GM10248 (cell line): ENCODE measurements at regions not wholly inside any gene's neighbourhood (a gene's known extent, or its start where the extent isn't known, plus 50 kb on each side); places are given as distances from the start of the nearest gene placed in this dataset.

Experiments
- CTCF ChIA-PET: fragments of 300-600 bp; sonication (Branson Sonifier 250); formaldehyde crosslinking; extraction: SDS; loops from one replicate; lab custom pipeline; 2021; ENCODE audit warnings: antibody characterized with exemption; lab: Yijun Ruan, JAX
- POLR2A ChIA-PET: fragments of 350-650 bp; sonication (Branson Sonifier 250); formaldehyde crosslinking; extraction: SDS; loops from one replicate; lab custom pipeline; 2020; ENCODE audit warnings: antibody characterized with exemption; lab: Yijun Ruan, JAX
- DNase-seq: peaks from one replicate; pipeline ENCODE4 v3.0.0; 2012; ENCODE audit errors: extremely low spot score
- TF ChIP-seq, protein P1 (sequence below): IDR thresholded peaks from 2 replicates; pipeline ENCODE4 v1.5.1; 2012; ENCODE audit warnings: mild to moderate bottlenecking, low read depth; ENCODE audit errors: extremely low read depth, missing control alignments, control extremely low read depth

DNA sequence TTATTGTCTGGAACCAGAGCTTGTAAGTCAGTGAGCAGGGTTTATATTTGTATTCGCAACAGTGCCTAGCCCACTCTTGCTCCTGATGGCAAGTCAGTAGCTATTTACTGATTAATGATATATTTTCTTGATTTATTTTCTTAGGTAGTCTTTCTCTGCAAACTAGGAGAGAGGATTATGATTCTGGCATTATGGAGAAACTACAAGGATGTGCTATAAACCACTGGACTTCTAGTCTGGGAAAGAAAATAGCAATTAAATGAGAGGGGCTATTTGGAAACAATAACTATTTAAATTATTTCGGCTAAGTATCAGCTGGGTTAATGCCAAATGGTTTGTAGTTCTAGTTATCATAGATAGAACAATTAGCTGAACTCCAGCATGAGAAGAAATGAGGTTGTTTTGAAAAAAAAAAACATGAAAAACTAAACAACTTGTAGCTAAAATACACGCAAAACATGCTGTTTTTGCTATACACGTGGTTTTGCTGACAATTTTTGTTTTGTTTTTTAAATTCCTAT, 304.9 kb upstream of the TCF21 start:
- CTCF ChIA-PET: interaction anchor here (1.0 kb wide), 1 partner anchor 514 kb away, joined by 3 read pairs; no protein-coding TSS in a partner anchor
- no peak for DNase-seq
- POLR2A ChIA-PET: no interaction called here
- TF ChIP-seq, protein P1, sequence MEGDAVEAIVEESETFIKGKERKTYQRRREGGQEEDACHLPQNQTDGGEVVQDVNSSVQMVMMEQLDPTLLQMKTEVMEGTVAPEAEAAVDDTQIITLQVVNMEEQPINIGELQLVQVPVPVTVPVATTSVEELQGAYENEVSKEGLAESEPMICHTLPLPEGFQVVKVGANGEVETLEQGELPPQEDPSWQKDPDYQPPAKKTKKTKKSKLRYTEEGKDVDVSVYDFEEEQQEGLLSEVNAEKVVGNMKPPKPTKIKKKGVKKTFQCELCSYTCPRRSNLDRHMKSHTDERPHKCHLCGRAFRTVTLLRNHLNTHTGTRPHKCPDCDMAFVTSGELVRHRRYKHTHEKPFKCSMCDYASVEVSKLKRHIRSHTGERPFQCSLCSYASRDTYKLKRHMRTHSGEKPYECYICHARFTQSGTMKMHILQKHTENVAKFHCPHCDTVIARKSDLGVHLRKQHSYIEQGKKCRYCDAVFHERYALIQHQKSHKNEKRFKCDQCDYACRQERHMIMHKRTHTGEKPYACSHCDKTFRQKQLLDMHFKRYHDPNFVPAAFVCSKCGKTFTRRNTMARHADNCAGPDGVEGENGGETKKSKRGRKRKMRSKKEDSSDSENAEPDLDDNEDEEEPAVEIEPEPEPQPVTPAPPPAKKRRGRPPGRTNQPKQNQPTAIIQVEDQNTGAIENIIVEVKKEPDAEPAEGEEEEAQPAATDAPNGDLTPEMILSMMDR: no peak

DNA sequence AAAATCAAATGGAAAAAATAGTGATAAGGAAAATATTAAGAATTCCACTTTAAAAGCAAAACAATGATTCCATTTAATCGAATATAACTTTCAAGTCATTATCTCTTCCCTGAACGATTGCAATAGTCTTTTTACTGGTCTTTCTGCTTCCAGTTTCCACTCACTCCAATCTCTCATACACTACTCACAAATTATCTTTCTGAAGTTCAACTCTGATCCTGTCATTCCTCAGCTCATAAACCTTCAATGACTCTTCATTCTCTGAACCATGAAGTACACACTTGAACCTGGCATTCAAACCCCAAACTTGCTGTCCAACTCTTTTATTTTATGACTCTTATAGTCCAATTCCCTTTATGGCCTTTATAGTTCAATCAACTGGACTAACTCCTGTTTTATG, 304.1 kb upstream of the TCF21 start:
- ChIA-PET POLR2A (no interaction called here), CTCF (no interaction called here)
- TF ChIP-seq, protein P1: no peak
- no peak for DNase-seq

GRCh38 chr6:133585978-133586377, 302.9 kb upstream of the TCF21 start:
- ChIA-PET POLR2A (no interaction called here), CTCF (interaction anchor here (1.4 kb wide), 1 partner anchor 16 kb away, joined by 3 read pairs; no protein-coding TSS in a partner anchor)
- no peak for DNase-seq
- TF ChIP-seq, protein P1: no peak

- TF ChIP-seq, protein P1: no peak
- ChIA-PET CTCF (no interaction called here), POLR2A (no interaction called here)
- DNase-seq: no peak
Observed at GRCh38 chr6:133587546-133588160, 301.3 kb upstream of the TCF21 start.

- POLR2A ChIA-PET: no interaction called here
- no peak for DNase-seq
- TF ChIP-seq, protein P1: no peak
- CTCF ChIA-PET: no interaction called here
Observed at GRCh38 chr6:133590196-133590595, 298.7 kb upstream of the TCF21 start.

- ChIA-PET POLR2A (no interaction called here), CTCF (no interaction called here)
- DNase-seq: no peak
- TF ChIP-seq, protein P1: no peak
Observed at GRCh38 chr6:133590814-133591213, 298.1 kb upstream of the TCF21 start.
